ENCODE measurements at regions not wholly inside any gene's neighbourhood (a gene's known extent, or its start where the extent isn't known, plus 50 kb on each side); places are given as distances from the start of the nearest gene placed in this dataset.

DNA sequence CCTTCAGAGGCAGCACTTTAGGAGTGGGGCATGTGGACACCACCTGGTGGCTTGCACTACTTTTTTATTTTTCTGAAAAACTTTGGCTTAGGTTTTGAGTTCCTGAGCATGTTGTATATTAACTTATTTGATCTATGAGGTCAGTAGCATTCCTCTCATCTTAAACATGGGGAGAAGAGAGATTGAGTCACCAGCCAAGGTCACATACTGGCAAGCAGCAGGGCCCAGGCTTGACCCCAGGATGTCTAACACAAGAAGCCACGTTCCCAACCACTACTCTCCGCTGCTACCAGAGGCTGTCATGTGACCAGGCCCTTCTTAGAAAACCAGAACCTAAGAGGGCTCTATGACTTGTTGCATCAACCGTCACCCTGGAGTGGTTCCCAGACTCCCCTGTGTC, 210.3 kb upstream of the GPR26 start:
- DNase-seq, result no peak

DNA sequence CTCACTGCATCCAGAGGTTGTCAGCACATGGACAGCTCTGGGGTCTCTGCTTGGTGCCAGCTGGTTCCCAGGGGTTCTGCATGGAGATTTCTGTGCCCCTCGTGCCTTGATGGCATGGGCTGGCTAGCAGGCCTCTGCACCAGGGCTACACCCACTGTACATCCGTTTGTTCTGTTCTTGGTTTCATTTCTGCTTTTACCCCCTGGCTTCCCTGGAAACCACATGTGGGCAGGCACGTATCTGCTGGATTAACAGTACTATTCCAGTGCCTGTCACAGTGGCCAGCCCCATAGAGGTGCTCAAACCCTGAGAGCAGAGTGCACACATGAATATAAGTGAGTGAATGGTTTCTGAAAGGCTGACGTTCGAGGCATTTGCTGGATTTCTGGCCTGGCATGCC, 207.2 kb upstream of the GPR26 start:
- no peak for DNase-seq

DNA sequence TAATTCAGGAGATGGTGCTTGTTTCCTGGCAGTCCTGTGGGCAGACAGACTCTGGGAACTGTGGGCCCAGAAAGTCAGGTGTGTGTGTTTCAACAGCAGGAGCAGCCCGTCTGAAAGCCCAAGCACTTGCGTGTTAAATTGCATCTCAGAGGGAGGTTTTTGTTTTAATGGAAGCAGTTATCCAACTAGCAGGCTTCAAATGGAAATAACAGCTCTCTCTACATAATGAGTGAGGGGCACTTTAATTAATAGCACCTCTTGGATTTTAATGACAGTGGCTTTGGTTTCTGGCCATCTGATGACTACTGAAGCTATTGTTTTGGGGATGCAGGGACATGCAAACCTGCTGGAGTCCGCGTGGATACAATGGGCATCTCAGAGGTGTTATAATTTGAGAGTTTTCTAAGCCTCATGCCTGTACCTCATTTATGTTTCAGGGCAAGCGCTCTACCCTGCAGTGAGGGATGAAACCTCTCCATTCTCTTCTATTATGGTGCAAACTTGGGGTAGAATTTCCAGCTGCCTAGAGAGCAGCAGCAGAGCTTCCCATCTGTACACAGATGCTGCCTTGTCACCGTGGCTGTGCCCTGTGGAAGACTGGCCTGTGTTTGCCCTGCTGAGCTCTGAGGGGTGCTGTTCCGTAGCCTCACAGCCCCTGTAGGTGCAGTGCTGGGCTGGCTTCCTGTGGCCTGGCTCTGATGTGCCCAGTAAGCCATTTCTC, 206.6 kb upstream of the GPR26 start:
- no peak for DNase-seq

DNA sequence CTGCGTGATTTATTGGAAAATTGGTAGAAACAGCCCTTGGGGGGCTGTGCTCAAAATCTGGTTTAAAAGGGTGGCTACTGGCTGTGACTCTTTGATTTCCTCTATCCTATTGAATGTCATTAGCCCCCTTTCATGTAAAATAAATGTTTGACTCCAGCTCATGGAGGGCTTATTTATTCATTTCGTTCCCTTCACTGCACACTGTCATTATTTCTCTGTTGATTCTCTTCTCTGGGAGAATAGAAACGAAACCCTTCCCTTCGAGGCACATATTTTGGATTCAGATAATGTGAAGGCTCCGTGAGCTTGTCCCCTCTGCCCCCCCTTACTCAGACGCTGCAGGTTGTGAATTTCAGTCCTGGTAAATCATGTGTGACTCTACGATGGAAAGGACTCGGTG, 203.9 kb upstream of the GPR26 start:
- DNase-seq, result no peak

DNA sequence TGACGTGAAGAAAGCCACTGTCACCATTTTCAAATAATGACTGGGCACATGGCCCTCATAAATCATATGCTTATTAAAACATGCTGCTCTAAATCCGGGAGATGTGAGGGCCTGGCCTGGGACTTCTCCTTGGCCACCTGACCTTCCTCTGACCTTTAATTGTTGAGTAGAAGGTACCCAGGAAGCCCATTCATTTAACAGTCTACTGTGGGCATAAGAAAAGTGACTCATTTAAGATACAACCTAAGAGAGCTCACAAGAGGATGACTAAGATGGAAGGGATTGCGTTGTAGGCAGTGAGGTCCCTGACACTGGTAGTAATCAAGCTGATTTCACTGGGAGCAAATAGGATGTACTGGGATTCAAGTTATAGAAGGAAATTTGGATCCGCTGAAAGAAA, 203.4 kb upstream of the GPR26 start:
- no peak for DNase-seq

DNA sequence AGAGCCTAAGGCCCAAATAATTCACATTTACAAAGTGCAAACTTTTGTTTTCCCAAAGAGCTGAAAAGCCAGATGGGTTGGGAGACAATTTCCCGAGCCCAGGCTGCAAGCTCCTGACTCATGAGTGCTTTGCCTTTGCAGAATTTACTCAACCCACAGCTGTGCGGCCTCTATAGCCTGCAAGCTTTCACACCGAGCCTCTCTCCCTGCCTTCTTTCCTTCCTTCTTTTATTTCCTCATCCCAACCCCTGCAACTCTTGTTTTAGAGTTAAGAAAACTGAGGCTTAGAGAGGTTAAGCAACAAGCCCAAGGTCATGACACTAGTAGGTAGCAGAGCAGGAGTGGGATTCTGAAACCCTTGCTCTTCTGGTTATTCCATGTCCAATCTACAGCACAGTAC, 203.0 kb upstream of the GPR26 start:
- no peak for DNase-seq

DNA sequence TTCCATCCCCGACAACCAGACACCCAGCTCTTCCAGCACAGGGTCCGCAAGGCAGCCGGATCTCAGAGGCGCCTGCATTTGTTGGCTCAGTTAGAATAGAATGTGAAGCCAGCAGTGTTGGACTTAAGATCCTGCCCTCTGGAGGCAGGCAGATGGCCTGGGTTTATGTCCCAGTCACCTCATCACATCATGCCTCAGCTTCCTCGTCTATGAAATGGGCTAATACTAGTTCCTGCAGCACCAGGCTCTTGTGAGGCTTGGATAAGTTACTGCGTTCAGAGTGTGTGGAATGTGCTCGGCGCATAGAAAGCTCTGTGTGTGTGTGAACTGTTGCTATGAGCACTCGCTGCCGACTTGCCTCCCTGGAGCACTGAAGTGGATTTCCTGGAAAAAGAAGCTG, 202.5 kb upstream of the GPR26 start:
- DNase-seq, result no peak

DNA sequence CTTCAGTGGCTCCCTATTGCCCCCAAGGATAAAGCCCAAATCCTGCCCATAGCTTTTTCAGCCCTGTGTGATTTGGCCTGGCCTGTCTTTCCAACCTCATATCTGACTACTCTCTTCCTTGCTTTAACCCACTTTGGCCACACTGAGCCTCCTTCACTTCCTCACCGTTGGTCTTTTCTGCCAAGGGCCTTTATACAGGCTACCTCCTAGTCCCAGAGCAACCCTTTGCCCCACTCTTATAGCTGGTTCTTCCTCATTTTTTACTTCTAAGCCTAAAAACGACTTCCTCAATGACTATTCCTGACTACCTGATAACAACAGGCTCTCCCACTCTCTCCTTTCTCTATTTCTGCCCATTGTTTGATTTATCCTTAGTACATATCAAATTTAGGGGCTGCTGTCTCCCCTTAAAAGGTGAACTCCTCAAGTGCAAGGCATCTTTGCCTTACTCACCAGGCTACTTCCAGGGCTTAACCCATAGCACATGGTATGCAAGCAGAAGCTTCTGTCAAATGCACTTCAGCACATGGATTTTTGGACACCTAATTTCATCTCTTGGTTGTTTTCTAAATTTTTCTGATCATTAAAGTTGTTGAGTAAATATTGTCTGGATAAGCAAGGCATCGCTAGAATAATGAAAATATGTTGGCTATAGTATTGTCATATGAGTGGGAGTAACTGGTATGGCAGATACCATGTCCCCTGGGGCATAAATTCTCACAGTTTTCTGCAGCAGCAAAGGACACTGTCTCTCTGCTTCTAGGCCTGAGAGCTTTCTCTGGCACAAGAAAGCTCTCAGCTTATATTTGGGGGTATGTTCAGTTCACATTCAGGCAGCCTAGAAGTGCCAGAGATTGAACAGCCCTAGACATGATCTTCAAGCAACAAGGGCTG, 201.5 kb upstream of the GPR26 start:
- DNase-seq, result no peak

DNA sequence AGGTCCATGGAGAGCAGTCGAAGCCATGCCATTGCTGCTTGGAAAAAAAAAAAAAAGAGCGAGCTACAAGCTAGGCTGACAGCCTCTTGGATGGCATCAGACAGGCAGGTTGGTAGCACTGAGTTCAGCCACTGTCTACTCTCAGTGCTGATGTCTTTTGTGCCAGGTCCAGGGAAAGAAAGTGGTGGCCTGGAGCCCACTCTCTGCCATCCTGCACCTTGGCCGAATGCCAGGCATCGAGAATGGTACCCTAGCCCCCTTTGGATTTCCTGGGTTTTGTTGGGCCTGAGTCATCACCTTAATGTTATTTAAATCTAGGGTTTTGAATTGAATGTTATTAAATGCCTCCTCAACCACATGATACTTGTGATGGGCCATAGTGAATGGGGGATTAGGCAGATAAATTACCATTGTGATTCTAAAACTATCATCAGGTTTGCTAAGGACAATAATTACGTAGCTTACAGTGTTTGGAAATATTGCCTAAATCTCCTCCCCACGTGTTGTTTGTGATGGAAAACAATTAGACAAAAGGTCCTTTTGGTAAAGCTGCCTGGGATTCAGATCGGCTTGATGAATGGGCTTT, 195.7 kb upstream of the GPR26 start:
- DNase-seq, result no peak

DNA sequence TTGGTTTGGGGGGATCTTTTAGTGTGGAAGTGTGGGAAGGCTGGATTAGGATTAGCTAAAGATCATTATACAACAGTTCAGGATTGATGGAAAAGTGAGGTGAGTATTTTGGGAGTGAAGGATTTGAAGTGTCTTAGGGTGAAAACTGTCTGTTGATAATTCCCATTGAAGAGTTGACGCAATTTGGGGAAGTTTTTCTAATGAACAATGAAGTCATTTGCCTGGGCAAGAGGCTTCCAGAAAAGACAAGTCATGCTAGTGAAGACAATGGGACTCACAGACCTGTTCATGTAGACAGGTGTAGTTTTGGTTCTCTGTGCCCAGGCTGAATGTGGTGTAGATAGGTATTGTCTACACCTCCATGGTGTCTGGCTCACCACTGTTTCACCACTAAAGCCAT, 194.3 kb upstream of the GPR26 start:
- DNase-seq, result no peak

DNA sequence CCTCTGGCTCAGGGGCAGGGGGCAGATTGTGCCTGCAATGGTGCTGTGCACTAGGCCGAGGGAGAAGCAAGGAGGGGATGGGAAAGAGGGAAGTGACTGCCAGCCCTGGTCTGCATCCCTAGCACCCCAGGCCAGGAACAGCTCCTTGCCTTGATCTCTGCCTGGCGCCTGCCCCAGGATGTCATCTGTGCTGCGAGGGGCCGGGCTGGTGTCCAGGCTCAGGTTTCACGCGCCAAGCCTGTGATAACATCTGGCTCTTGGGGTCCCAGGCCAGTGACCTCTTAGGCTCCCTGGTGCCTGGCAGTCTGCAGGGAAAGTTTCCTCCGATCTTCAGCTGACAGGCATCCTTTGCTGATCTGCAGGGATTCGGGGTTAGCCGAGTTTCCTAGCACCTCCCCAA, 193.5 kb upstream of the GPR26 start:
- DNase-seq, result no peak

DNA sequence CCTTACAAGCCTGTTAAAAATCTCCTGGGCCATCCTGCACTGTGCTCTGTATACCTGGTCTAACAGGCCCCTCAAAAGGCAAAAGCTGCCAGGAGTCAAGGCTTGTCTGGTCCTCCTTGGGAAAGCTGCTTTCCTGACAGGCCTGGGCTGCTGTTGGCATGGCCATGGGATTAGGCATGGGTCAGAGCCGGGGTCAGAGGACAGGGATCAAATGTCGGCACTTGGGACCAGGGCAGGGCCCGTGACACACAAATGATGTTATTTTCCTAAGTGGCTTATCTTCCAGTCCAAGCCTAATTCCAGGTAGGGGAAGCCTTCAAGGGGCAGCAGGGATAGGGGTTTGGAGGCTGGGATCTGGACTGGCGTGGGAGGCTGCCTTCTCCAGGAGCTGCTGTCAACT, 191.5 kb upstream of the GPR26 start:
- no peak for DNase-seq

DNA sequence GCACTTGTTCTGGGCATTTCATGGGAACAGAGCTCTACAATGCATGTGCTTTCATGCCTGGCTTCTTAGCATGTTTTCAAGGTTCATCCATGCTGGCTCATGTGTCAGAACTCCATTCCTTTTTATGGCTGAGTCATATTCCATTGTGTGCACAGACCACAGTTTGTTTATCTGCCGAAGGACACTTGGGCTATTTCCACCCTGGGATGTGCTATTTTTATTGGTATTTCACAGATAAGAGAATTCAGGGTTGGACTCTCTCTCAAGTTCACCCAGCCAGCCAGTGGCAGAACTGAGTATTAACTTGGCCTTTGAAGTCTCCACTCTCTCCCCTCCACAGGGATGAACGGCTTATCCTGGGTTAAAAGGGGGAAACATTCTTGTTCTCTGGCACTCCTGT, 190.7 kb upstream of the GPR26 start:
- DNase-seq, result no peak

DNA sequence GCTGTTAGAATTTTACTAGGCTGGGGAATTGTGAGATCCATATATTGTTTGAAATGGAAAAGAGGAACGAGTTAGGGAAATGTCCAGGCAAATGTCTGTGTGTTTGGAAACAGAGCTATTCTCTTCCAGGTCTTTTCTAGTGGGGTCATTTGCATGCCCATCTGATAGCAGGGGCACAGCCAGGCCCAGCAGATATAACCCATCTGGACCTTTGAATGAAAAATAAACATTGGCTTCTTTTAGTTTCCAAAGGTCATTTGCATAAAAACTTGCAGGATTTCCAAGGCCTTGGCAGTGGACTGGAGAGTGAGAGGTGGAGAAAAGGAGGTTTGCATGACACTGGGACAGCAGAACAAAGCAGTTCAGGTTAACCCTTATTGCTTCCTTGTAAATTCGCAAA, 188.0 kb upstream of the GPR26 start:
- DNase-seq, result no peak

DNA sequence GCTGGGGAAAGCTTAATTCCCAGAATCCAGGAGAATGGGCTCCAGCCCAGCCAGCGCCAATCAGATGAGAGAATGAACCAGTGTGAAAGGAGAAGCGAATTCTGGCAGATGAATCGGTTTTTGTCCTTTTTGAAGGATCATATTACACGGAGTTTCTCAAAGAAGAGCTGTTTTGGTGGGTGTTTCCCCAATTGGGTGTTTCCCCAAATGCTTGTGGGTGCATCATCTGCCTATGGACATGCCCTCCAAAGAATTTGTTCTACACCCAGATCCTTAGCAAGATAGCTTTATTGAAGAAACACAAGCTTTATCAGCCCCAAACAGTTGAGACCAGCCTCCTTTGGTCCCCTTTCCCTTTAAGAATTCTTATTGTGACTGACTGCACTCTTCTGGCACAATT, 186.5 kb upstream of the GPR26 start:
- no peak for DNase-seq

DNA sequence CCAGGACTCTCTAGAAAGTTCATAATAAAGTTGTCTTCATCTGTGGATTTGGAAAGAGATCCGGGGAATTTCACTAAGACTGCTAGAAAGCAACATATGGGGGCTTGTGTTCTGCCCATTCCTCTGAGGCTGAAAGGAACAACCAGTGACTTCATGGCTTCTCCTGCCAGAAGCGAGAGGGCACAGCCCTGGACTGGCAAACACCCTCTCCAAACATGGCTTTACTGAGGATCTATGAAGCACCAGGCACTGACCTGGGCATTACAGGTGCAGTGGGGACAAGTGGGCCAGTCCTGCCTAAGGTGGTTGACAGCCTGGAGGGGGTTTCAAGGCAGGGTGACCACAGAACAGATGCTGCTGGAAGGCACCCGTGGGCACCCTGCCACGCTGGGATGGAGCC, 185.8 kb upstream of the GPR26 start:
- no peak for DNase-seq

DNA sequence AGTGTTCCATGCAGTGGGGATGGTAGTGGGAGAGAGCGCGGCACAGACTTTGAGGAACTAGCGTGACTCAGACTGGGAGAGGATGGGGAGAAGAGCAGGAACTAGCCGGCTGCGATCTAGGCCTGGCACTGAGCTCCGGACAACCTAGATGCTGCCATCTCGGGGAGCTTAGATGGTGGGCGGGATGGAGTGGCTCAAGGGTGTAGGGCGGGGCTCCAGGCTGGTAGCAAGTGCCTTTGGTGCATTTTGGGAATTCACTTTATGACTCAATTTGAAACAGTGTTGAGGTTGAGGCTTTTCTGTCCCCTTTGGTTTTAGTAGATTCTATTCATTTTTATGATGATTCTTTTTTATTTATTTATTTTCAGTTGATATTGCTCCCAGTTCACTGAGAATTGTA, 185.3 kb upstream of the GPR26 start:
- DNase-seq, result no peak

DNA sequence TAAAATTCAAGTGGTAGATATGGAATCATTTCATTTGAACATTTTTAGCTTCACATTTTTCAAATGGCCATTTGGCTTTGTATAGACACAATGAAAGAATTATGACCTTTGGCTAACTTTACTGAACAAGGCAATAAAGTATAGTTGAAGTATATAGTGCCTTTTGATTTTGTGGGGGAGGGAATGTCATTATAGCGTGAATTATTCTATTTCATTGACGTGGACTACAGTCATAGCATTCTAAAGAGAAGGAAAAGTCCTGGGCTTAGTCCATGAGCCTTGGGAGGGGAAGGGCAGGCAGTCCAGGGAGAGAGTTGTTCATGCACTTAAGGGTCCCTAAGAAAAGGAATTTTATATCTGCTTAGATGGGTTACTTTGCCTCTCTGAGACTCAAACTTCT, 181.4 kb upstream of the GPR26 start:
- no peak for DNase-seq

DNA sequence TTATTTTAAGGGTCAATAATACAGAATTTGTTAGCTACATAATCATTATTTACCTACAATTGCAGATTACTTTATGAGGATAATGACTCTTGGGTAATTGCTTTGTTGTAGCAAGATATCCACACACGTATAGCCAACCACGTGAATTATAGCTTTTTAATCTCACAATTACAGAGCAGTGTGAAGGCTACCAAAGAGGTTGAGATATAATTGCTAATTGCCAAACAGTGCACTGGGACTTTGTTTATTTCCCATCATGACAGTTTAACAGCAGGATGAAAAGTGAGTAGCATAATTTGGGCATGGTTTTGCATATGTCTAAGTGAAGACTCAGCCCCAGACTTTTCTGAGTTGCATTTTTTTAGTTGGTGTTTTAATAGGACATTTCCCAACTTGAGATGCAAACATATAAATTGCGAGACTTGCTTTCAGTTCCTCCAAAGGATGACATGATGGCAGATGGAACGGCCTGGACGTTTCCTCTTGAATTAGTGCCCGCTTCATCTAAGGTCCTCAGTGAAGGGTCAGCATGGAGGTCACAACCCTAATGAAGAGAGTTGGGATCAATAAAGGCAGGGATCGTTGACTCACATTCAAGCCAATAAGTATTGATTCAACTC, 180.7 kb upstream of the GPR26 start:
- DNase-seq, result no peak

DNA sequence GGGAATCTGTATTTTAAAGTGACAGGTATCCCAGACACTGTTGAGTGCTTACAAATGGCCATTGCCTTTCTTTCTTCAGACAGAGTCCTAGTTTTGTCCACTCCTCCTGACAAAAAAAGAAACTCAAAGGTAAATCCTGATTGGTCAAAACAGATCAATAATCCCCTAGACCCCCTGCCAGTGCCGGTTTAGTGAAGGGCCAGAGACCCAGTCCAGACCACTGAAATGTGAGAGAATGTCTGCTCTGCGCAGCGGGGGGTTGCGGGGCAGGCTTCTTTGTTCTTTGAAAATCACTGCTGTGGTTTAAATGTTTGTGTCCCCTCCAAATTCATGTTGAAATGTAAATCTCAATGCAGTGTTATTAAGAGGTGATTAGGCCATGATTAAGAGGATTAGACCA, 177.7 kb upstream of the GPR26 start:
- no peak for DNase-seq

DNA sequence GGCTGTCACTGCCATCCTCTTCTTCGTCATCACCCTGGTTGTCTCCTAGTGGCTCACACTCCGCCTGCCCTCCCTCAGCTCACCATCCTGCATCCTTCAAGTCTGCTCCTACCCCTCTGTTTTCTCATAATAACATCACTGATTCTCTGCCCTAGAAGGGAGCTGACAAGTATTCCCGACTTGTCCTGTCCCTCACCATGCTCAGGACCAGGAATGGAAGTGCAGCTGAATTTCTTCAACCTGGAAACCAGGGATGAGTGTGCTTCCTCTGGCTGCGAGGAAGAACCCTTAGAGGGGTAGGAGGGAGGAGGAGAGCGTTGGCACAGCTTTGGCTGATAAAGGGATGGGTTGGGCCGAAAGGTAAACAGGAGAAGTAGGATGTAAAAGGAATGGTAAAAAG, 174.8 kb upstream of the GPR26 start:
- DNase-seq, result no peak

DNA sequence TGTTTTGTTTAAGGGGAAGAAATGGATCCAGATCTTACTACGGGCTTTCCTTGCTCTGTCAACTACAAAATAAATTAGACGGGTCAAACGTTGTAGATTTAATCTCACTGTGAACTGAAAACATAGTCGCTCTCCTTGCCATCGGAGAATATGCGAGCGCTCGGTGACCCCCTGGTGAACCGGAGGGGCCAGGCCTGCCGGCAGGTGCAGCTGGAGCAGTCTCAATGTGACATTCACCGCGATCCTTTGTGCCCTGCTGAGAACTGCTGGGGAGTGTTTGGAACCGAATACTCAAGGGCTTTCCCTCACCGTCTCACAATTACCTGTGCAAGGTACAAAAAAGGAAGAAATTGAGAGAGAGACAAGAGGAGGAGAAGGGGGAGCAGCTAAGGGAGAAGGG, 174.1 kb upstream of the GPR26 start:
- DNase-seq, result no peak

DNA sequence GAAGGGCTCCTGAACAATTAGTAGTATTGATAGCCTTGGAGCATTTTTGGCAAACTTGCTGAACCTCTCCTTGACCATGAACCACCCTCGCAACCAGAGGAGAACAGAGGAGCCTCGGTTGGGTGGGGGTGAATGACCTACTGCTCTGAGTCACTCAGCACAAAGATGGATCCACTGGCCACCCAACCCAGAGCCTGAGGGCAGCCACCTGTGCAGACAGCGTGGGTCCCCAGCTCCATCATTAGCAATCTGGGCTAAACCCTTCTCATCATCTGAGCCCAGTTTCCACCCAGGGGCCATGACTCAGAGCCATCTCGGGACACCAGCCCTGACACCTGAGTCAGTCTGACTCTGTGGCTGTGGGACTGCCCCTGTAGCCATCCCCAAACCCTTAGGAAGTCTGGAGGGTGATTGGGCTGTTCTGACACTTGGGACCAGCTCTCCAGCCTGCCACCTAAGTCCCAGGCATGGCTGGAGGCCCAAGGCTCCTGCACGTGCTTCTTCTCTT, 171.8 kb upstream of the GPR26 start:
- DNase-seq, result no peak

Measured in left kidney (tissue), 1 donor.